ENCODE measurements at regions not wholly inside any gene's neighbourhood (a gene's known extent, or its start where the extent isn't known, plus 50 kb on each side); places are given as distances from the start of the nearest gene placed in this dataset.

GRCh38 chr12:91863702-91864101 lies 281.9 kb downstream of the BTG1 start:
- ATAC-seq (ENCODE audit: insufficient read depth, low read depth) (no peak), DNase-seq (no peak)
- Histone ChIP-seq H3K4me2 (ENCODE audit: insufficient read depth, low read length) (no peak overlapping the region), H3K4me1 (ENCODE audit: insufficient read depth, low read length) (peaks cover 5% of the 10 kb centered on the region), H2AFZ (ENCODE audit: low read depth, low read length) (peak overlapping the region; percentile 46; the same call in 1 of the 2 replicates), H3K9ac (ENCODE audit: low read depth, low read length) (no peak overlapping the region), H3K79me2 (ENCODE audit: insufficient read depth, low read length) (no peaks in the 10 kb centered on the region), H4K20me1 (ENCODE audit: insufficient read depth, low read length) (no peaks in the 10 kb centered on the region), H3K4me3 (ENCODE audit: low read depth in 1 of 2, low read length in 2 of 2) (no peak overlapping the region), H3K36me3 (ENCODE audit: insufficient read depth, low read length) (no peaks in the 10 kb centered on the region), H3K27ac (ENCODE audit: low read length) (no peak overlapping the region), H3K27me3 (ENCODE audit: insufficient read depth, low read length, poor library complexity) (no peaks in the 10 kb centered on the region), H3K9me3 (ENCODE audit: insufficient read depth, low read length, severe bottlenecking) (no peaks in the 10 kb centered on the region)
- no peak for TF ChIP-seq EZH2 (IDR thresholded peaks at IDR 0.05; ENCODE audit: borderline replicate concordance, low read depth, low read length, severe bottlenecking)
- no peak for TF ChIP-seq CTCF (IDR thresholded peaks at IDR 0.05; ENCODE audit: borderline replicate concordance, extremely low read depth, low read length, poor library complexity, severe bottlenecking)

GRCh38 chr12:91861554-91861953 lies 284.1 kb downstream of the BTG1 start:
- Histone ChIP-seq H3K4me2 (ENCODE audit: insufficient read depth, low read length) (no peak overlapping the region), H3K36me3 (ENCODE audit: insufficient read depth, low read length) (no peaks in the 10 kb centered on the region), H3K79me2 (ENCODE audit: insufficient read depth, low read length) (no peaks in the 10 kb centered on the region), H3K27me3 (ENCODE audit: insufficient read depth, low read length, poor library complexity) (no peaks in the 10 kb centered on the region), H3K4me3 (ENCODE audit: low read depth in 1 of 2, low read length in 2 of 2) (no peak overlapping the region), H3K27ac (ENCODE audit: low read length) (no peak overlapping the region), H3K9ac (ENCODE audit: low read depth, low read length) (no peak overlapping the region), H4K20me1 (ENCODE audit: insufficient read depth, low read length) (no peaks in the 10 kb centered on the region), H3K4me1 (ENCODE audit: insufficient read depth, low read length) (peaks cover 5% of the 10 kb centered on the region), H3K9me3 (ENCODE audit: insufficient read depth, low read length, severe bottlenecking) (no peaks in the 10 kb centered on the region), H2AFZ (ENCODE audit: low read depth, low read length) (no peak overlapping the region)
- TF ChIP-seq EZH2 (IDR thresholded peaks at IDR 0.05; ENCODE audit: borderline replicate concordance, low read depth, low read length, severe bottlenecking) (no peak), CTCF (IDR thresholded peaks at IDR 0.05; ENCODE audit: borderline replicate concordance, extremely low read depth, low read length, poor library complexity, severe bottlenecking) (no peak)
- no peak for ATAC-seq (ENCODE audit: insufficient read depth, low read depth)
- DNase-seq, result no peak

GRCh38 chr12:91859347-91859746 lies 286.3 kb downstream of the BTG1 start:
- no peak for ATAC-seq (ENCODE audit: insufficient read depth, low read depth)
- Histone ChIP-seq H3K4me1 (ENCODE audit: insufficient read depth, low read length) (peaks cover 5% of the 10 kb centered on the region), H3K27me3 (ENCODE audit: insufficient read depth, low read length, poor library complexity) (no peaks in the 10 kb centered on the region), H3K27ac (ENCODE audit: low read length) (no peak overlapping the region), H3K36me3 (ENCODE audit: insufficient read depth, low read length) (no peaks in the 10 kb centered on the region), H3K4me3 (ENCODE audit: low read depth in 1 of 2, low read length in 2 of 2) (no peak overlapping the region), H4K20me1 (ENCODE audit: insufficient read depth, low read length) (no peaks in the 10 kb centered on the region), H3K4me2 (ENCODE audit: insufficient read depth, low read length) (no peak overlapping the region), H3K9ac (ENCODE audit: low read depth, low read length) (no peak overlapping the region), H3K79me2 (ENCODE audit: insufficient read depth, low read length) (no peaks in the 10 kb centered on the region), H3K9me3 (ENCODE audit: insufficient read depth, low read length, severe bottlenecking) (no peaks in the 10 kb centered on the region), H2AFZ (ENCODE audit: low read depth, low read length) (no peak overlapping the region)
- no peak for DNase-seq
- TF ChIP-seq EZH2 (IDR thresholded peaks at IDR 0.05; ENCODE audit: borderline replicate concordance, low read depth, low read length, severe bottlenecking), result no peak
- no peak for TF ChIP-seq CTCF (IDR thresholded peaks at IDR 0.05; ENCODE audit: borderline replicate concordance, extremely low read depth, low read length, poor library complexity, severe bottlenecking)
